ENCODE measurements at regions not wholly inside any gene's neighbourhood (a gene's known extent, or its start where the extent isn't known, plus 50 kb on each side); places are given as distances from the start of the nearest gene placed in this dataset.

GRCh38 chr2:205860885-205861284, 178.6 kb downstream of the NRP2 start:
- DNase-seq = no peak

- no peak for DNase-seq
Observed at GRCh38 chr2:205860181-205860580, 177.9 kb downstream of the NRP2 start.

GRCh38 chr2:205858881-205859441, 176.7 kb downstream of the NRP2 start:
- DNase-seq = no peak

GRCh38 chr2:205858275-205858674, 176.0 kb downstream of the NRP2 start:
- no peak for DNase-seq

- DNase-seq = no peak
Observed at GRCh38 chr2:205857520-205858237, 175.4 kb downstream of the NRP2 start.

GRCh38 chr2:205852457-205852856, 170.2 kb downstream of the NRP2 start:
- DNase-seq = no peak

GRCh38 chr2:205850611-205851010, 168.3 kb downstream of the NRP2 start:
- DNase-seq = no peak

GRCh38 chr2:205850132-205850531, 167.8 kb downstream of the NRP2 start:
- DNase-seq = no peak

- no peak for DNase-seq
Observed at GRCh38 chr2:205849136-205849535, 166.8 kb downstream of the NRP2 start.

GRCh38 chr2:205848601-205849000, 166.3 kb downstream of the NRP2 start:
- DNase-seq = no peak
